GM12878 (cell line): ENCODE measurements at regions not wholly inside any gene's neighbourhood (a gene's known extent, or its start where the extent isn't known, plus 50 kb on each side); places are given as distances from the start of the nearest gene placed in this dataset.

Experiments
- ATAC-seq: fragments of 200-7000 bp; cut with Tn5 transposase; 3 replicates; pipeline ENCODE4 v1.9.1; 2020; ENCODE audit warnings: mild to moderate bottlenecking, moderate library complexity
- BruUV-seq: library from RNA; stranded (reverse); fragments of 400-500 nt; replicated peaks from 2 replicates; lab custom pipeline; 2021; lab: Mats Ljungman, UMichigan
- CTCF ChIA-PET: fragments of 300-600 bp; sonication (Branson Sonifier 250); formaldehyde crosslinking; extraction: SDS; loops from one replicate; lab custom pipeline; 2021; ENCODE audit warnings: inconsistent platforms; lab: Yijun Ruan, JAX
- POLR2A ChIA-PET: fragments of 350-600 bp; formaldehyde crosslinking; extraction: SDS; loops from one replicate; lab custom pipeline; 2021; ENCODE audit warnings: inconsistent platforms; lab: Charles Lee
- RAD21 ChIA-PET: fragments of 300-600 bp; sonication (Branson Sonifier 250); formaldehyde crosslinking; loops from one replicate; lab custom pipeline; 2023; ENCODE audit warnings: antibody characterized with exemption; ENCODE audit not compliant: unreplicated experiment; lab: Charles Lee
- SMC1A ChIA-PET: fragments of 300-600 bp; sonication (Branson Sonifier 250); formaldehyde crosslinking; loops from one replicate; lab custom pipeline; 2023; ENCODE audit not compliant: unreplicated experiment, uncharacterized antibody; lab: Charles Lee
- DNase-seq: peaks from one replicate; pipeline ENCODE4 v3.0.0-alpha.2; 2011; ENCODE audit warnings: low read depth, low spot score
- FAIRE-seq: peaks from 3 replicates; lab custom pipeline; 2011; peaks lifted over from hg19 to GRCh38; lab: Jason Lieb, UNC
- H2AFZ ChIP-seq: 2 replicates; pipeline ENCODE4 v1.6.0; 2011; ENCODE audit warnings: low read depth, low read length, control low read depth; ENCODE audit not compliant: control insufficient read depth
- H3K27ac ChIP-seq: 2 replicates; pipeline ENCODE4 v1.5.1; 2011; ENCODE audit warnings: control low read depth; ENCODE audit not compliant: control insufficient read depth, insufficient read depth
- H3K27me3 ChIP-seq, 2 experiments: replicated peaks in 1 of 2; 2 replicates each; pipeline versions ENCODE4 v1.6.0 to v1.6.1; 2011; ENCODE audit warnings: low read length in 1 of 2; ENCODE audit not compliant: control insufficient read depth in 2 of 2, insufficient read depth in 2 of 2
- H3K36me3 ChIP-seq, 2 experiments: 2 replicates each; pipeline ENCODE4 v1.5.1; 2011; ENCODE audit warnings: low read length in 1 of 2; ENCODE audit not compliant: control insufficient read depth in 2 of 2, insufficient read depth in 2 of 2
- H3K4me1 ChIP-seq: 2 replicates; pipeline ENCODE4 v1.6.1; 2011; ENCODE audit warnings: mild to moderate bottlenecking, low read length, moderate library complexity, mixed read lengths; ENCODE audit not compliant: control insufficient read depth, insufficient read depth
- H3K4me2 ChIP-seq: 2 replicates; pipeline ENCODE4 v1.6.0; 2011; ENCODE audit warnings: control low read depth; ENCODE audit not compliant: control insufficient read depth, insufficient read depth
- H3K4me3 ChIP-seq: fragments of 200-600 bp; sonication (generic); 2 replicates; pipeline ENCODE4 v1.5.1; 2016
- H3K79me2 ChIP-seq: 2 replicates; pipeline ENCODE4 v1.6.0; 2011; ENCODE audit warnings: low read length; ENCODE audit not compliant: control insufficient read depth, insufficient read depth
- H3K9ac ChIP-seq: 2 replicates; pipeline ENCODE4 v1.8.0; 2011; ENCODE audit warnings: low read length, control low read depth, mixed read lengths; ENCODE audit not compliant: control insufficient read depth, insufficient read depth
- H3K9me3 ChIP-seq: replicated peaks from 3 replicates; pipeline ENCODE4 v1.5.1; 2011; ENCODE audit warnings: mild to moderate bottlenecking, low read length; ENCODE audit not compliant: control insufficient read depth, insufficient read depth
- H4K20me1 ChIP-seq: 2 replicates; pipeline ENCODE4 v1.6.0; 2011; ENCODE audit not compliant: control insufficient read depth, insufficient read depth
- BCL11A ChIP-seq: IDR thresholded peaks from 2 replicates; pipeline ENCODE4 v1.6.1; 2011; ENCODE audit warnings: low read depth, low read length
- E2F4 ChIP-seq: IDR thresholded peaks from 2 replicates; pipeline ENCODE4 v1.6.1; 2012; ENCODE audit warnings: low read depth, low read length, improper control_type of control experiment
- E2F8 ChIP-seq: fragments of 450-650 bp; IDR thresholded peaks from 2 replicates; pipeline ENCODE4 v1.6.1; 2018; ENCODE audit warnings: mild to moderate bottlenecking, low read depth, moderate library complexity; ENCODE audit not compliant: partially characterized antibody
- JUNB ChIP-seq: IDR thresholded peaks from 2 replicates; pipeline ENCODE4 v1.6.1; 2016; ENCODE audit warnings: antibody characterized with exemption, mild to moderate bottlenecking
- RCOR1 ChIP-seq: conservative IDR thresholded peaks from 2 replicates; pipeline ENCODE4 v1.6.1; 2012; ENCODE audit warnings: low read depth, low read length, improper control_type of control experiment
- SMAD1 ChIP-seq: fragments of 450-650 bp; IDR thresholded peaks from 2 replicates; pipeline ENCODE4 v1.6.1; 2018; ENCODE audit warnings: mild to moderate bottlenecking, low read depth; ENCODE audit not compliant: partially characterized antibody
- SREBF1 ChIP-seq: IDR thresholded peaks from 2 replicates; pipeline ENCODE4 v1.6.1; 2012; ENCODE audit warnings: mild to moderate bottlenecking, low read length
- ZNF217 ChIP-seq: fragments of 450-650 bp; IDR thresholded peaks from 2 replicates; pipeline ENCODE4 v1.6.1; 2017; ENCODE audit warnings: antibody characterized with exemption, mild to moderate bottlenecking
- WGBS: methylation state at CpG from one replicate; pipeline ENCODE4 v1.1.6; 2016; ENCODE audit warnings: low lambda C conversion rate; ENCODE audit not compliant: insufficient replicate concordance, insufficient coverage; ENCODE audit errors: missing lambda C conversion rate; 5-methylcytosine and 5-hydroxymethylcytosine counted together
- in situ Hi-C: fragments of 300-500 bp; cut with MboI; formaldehyde crosslinking; loops from 9 replicates; pipeline ENCODE4 v1.14.3; 2018; ENCODE audit warnings: mixed read lengths
- intact Hi-C: fragments of 100-400 bp; cut with micrococcal nuclease; formaldehyde crosslinking; loops from one replicate; pipeline ENCODE4 v1.14.2; 2022; ENCODE audit not compliant: unreplicated experiment

- WGBS, result 0% methylated on average over 3 of the region's 3 CpGs
- ATAC-seq, result no peak
These were observed 120.7 kb downstream of the CTAGE1 start for GRCh38 chr18:22297008-22297407.

More at GRCh38 chr18:22297008-22297407, 120.7 kb downstream of the CTAGE1 start:
- H3K4me3 ChIP-seq, result no peak overlapping the region
- RAD21 ChIA-PET, result no interaction called here
- in situ Hi-C loops (no loop called here), intact Hi-C loops (no loop called here)
- no peak for DNase-seq
- no peak overlapping the region for H3K4me2 ChIP-seq
- H3K79me2 ChIP-seq, result no peaks in the 10 kb centered on the region
- no peaks in the 10 kb centered on the region for H3K4me1 ChIP-seq
- CTCF ChIA-PET, result no interaction called here
- no peak overlapping the region for H3K27ac ChIP-seq
- POLR2A ChIA-PET, result no interaction called here
- no TSS peak for BruUV-seq
- H4K20me1 ChIP-seq, result no peaks in the 10 kb centered on the region
- FAIRE-seq, result no peak
- H3K27me3 ChIP-seq, result no peaks in the 10 kb centered on the region
- H2AFZ ChIP-seq, result no peak overlapping the region
- no peaks in the 10 kb centered on the region for H3K9me3 ChIP-seq
- TF ChIP-seq E2F8 (no peak), SMAD1 (no peak), ZNF217 (no peak), BCL11A (no peak), RCOR1 (no peak), JUNB (no peak), SREBF1 (no peak), E2F4 (no peak)
- TF ChIP-seq, all 136 proteins: peak for 0
- Histone ChIP-seq H3K36me3 (no peaks in the 10 kb centered on the region), H3K9ac (no peak overlapping the region)
- SMC1A ChIA-PET, result no interaction called here
